ENCODE measurements at regions not wholly inside any gene's neighbourhood (a gene's known extent, or its start where the extent isn't known, plus 50 kb on each side); places are given as distances from the start of the nearest gene placed in this dataset.

DNA sequence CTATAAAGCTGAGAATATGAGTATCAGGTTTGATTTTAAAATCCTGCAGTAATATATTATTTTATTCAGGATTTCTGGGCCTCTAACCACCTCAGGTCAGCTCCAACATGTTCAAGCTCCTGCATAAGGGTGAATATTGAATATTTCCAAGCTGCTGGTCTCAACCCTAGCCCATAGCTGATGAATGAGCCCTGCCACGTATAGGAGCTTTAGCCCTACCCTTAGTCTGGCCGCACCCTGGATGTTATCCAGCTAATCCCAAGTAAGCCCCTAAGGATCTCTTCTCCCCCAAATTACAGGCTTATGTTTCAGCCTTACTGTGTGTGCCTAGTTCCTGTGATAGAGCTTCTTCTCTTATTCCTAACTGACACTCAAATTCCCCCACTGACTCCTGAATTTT, 240.6 kb downstream of the KCTD12 start:
- no peak for ATAC-seq
- H3K4me3 Mint-ChIP-seq = no peak overlapping the region
- peaks cover 26% of the 10 kb centered on the region for H3K27me3 Mint-ChIP-seq
- no peaks in the 10 kb centered on the region for H3K36me3 Mint-ChIP-seq
- H3K27ac Mint-ChIP-seq = no peak overlapping the region
- H3K9me3 Mint-ChIP-seq = no peaks in the 10 kb centered on the region
- H3K4me1 Mint-ChIP-seq = no peaks in the 10 kb centered on the region

DNA sequence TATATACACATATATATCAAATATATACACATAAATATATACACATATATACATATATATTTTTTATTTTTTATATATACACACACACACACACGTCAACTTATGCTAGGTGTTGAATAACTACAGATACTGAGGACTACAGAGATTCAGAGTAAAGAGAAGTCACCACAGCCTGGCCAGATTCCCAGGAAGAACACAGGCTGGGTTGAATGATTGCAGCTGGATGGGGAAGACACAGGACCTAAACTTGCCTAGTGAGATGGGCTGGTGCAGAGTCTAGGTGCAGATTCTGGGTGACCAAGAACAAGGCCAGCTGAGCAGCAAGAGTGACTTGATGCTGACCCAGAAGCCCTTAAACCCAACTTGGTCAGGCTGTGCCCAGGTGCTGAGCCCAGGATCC, 241.3 kb downstream of the KCTD12 start:
- no peak overlapping the region for H3K4me3 Mint-ChIP-seq
- H3K4me1 Mint-ChIP-seq = no peaks in the 10 kb centered on the region
- H3K27ac Mint-ChIP-seq = no peak overlapping the region
- no peaks in the 10 kb centered on the region for H3K36me3 Mint-ChIP-seq
- H3K27me3 Mint-ChIP-seq = peaks cover 22% of the 10 kb centered on the region
- no peaks in the 10 kb centered on the region for H3K9me3 Mint-ChIP-seq
- no peak for ATAC-seq

DNA sequence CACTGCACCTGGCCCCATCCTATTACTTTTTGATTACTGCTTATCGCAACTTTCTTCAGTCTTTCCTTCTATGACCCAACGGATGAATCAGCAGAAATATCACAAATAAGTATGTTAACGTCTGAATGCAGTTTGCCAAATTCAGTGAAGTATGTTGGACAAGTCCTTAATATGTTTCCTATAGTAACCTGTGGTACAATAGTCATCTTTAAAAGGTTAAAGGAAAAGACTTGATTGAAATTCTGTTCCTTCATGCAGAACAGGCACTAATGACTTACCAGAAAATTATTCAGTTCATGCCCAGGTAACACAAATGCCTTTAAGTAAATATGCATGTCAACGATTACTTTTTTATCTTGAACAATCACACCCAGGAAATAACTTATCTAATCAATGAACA, 242.6 kb downstream of the KCTD12 start:
- peaks cover 12% of the 10 kb centered on the region for H3K27me3 Mint-ChIP-seq
- ATAC-seq = no peak
- no peak overlapping the region for H3K4me3 Mint-ChIP-seq
- H3K36me3 Mint-ChIP-seq = no peaks in the 10 kb centered on the region
- no peaks in the 10 kb centered on the region for H3K9me3 Mint-ChIP-seq
- H3K4me1 Mint-ChIP-seq = no peaks in the 10 kb centered on the region
- no peak overlapping the region for H3K27ac Mint-ChIP-seq

DNA sequence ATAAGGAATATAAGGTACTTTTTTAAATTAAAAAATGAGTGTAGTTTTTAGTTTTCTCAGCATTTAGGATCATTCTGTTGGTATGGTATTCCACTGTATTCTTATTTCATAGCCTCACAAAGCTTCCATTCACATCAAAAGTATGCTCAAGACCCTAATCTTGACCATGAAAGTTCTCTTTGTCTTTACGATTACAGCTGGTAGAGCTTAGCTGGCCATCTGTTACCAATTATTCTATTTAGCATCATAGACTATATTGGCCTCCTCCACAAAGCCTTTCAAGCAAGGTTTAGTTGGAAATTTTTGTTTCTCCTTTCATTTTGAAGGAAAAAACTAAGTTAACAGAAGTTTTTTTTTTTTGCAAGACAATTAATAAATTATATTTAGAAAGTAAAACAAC, 245.1 kb downstream of the KCTD12 start:
- no peaks in the 10 kb centered on the region for H3K9me3 Mint-ChIP-seq
- ATAC-seq = no peak
- H3K4me3 Mint-ChIP-seq = no peak overlapping the region
- H3K27ac Mint-ChIP-seq = no peak overlapping the region
- no peaks in the 10 kb centered on the region for H3K4me1 Mint-ChIP-seq
- no peaks in the 10 kb centered on the region for H3K36me3 Mint-ChIP-seq
- H3K27me3 Mint-ChIP-seq = no peaks in the 10 kb centered on the region

DNA sequence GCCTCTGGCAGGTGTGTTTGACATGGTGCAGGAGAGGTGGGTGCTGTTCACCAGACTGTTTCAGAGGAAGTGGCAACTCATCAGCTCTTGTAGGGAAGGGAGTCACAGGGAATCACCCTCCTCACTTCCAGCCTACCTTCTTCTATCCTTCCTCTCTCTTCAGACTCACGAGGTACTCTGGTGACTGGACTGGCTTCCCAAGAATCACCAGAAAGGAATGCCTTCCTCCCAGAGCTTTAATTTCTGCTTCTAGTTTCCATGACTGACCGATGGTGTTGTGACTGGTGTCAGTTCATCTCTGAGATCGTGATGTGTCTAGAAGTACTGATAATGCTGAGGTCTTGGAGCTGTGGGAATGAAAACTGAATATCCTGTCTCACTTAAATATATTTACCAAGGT, 247.3 kb downstream of the KCTD12 start:
- peak; percentile 43 for ATAC-seq
- Mint-ChIP-seq H3K27ac (no peak overlapping the region), H3K4me1 (no peaks in the 10 kb centered on the region), H3K9me3 (no peaks in the 10 kb centered on the region), H3K27me3 (no peaks in the 10 kb centered on the region), H3K4me3 (no peak overlapping the region), H3K36me3 (no peaks in the 10 kb centered on the region)

DNA sequence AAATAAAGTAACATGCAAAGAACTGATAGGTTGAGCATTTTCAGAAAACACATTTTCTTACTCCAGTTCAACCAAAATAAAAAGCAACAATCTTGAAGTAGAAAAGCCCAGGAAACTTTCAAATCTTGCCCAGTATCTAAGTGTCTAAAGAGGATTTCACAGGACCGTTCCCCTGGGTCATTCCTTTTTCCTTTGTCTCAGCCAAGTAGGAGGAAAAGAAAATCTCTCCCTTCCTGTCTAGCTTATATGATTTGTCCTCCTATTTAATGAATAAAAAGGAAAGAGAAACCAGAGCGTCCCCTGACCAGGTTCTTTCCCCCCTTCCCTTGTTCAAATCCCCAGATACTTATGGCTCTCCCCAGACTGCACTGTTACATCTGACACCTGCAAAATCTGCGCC, 248.0 kb downstream of the KCTD12 start:
- no peak overlapping the region for H3K27ac Mint-ChIP-seq
- no peaks in the 10 kb centered on the region for H3K36me3 Mint-ChIP-seq
- H3K4me3 Mint-ChIP-seq = no peak overlapping the region
- H3K27me3 Mint-ChIP-seq = no peaks in the 10 kb centered on the region
- no peaks in the 10 kb centered on the region for H3K4me1 Mint-ChIP-seq
- no peaks in the 10 kb centered on the region for H3K9me3 Mint-ChIP-seq
- ATAC-seq = no peak

DNA sequence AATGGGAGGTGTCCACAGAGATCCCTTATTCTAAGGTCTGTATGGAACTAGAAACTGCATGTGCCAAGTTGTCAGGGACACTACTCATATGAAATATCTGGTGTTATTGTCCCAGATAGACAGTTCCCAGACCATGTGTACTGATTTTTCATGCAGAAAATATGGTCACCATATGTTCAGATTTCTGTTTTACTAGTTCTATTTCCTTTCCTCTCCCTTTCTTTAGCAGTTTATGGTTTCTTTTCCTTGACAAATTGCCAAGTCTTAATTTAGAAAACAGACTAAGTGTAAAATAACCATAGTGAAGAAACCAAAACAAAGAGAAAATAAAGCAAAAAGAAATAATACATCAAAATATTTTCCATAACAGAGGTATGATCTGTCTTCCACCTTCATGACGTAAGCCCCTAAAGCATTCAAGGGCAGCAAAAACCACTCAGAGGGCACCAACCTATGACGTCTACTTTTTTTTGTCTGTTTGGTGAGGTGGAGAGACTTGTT, 248.5 kb downstream of the KCTD12 start:
- no peaks in the 10 kb centered on the region for H3K36me3 Mint-ChIP-seq
- no peak for ATAC-seq
- no peak overlapping the region for H3K4me3 Mint-ChIP-seq
- no peak overlapping the region for H3K27ac Mint-ChIP-seq
- no peaks in the 10 kb centered on the region for H3K27me3 Mint-ChIP-seq
- no peaks in the 10 kb centered on the region for H3K4me1 Mint-ChIP-seq
- H3K9me3 Mint-ChIP-seq = no peaks in the 10 kb centered on the region

DNA sequence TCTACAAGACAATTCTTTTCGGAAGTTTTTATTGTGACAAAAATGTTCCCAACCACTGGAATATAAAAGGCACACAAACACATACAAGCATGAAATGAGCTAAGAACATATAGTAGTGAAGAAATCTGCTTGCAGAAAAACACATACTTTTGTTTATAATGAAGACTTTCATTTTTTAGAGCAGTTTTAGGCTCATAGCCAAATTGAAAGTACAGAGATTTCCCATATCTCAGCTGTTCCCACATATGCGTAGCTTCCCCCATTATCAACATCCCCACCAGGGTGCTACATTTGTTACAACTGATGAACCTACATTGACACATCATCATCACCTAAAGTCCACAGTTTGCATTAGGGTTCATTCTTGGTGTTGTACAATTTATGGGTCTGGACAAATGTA, 249.4 kb downstream of the KCTD12 start:
- H3K27me3 Mint-ChIP-seq = no peaks in the 10 kb centered on the region

DNA sequence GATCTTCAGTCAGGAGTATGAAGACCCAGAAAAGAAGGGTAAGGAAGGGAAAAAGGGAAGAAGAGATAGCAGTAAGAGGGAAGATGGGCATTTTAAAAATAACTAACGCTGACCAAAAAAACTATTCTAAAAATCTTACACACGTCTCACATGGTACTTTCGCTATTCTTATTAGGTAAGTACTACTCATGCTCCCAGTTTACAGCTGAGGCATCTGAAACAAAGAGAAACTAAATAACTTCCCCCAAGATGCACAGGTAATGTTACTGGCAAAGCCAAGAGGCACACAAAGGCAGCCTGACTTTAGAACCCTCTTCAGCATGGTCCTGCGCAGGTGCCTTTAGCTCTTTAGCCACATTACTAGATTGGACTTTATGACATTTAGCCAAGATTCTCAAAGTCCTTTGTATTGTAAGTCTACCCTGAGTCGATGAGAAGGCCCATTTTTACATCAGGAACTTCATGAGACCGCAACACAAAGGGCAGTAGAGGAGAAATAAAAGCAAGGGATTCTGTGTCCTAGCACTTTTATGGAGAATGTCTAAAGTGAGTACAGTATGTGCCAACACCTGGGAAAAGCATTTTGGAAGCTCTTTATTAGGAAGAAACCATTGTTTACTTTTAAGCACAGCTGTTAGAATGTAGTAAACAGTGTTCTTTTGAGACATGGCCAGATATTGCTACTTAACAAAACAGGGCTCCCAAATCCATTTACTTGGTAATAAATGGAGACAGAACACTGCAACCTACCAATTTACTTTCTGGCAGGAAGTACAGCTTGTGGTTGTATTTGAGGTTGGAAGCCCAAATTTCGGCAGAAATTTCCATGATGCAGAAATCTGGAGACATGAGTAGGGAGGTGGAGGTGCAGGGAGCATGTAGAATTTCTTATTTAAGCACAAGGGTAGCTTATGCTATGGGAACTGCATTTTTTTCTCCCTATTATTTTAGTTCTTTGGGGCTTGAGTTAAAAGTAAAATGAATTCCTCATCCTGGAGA, 250.7 kb downstream of the KCTD12 start:
- no peaks in the 10 kb centered on the region for H3K36me3 Mint-ChIP-seq

More for the DNA sequence above, 249.4 kb downstream of the KCTD12 start:
- Mint-ChIP-seq H3K36me3 (no peaks in the 10 kb centered on the region), H3K27ac (no peak overlapping the region), H3K4me3 (no peak overlapping the region), H3K4me1 (no peaks in the 10 kb centered on the region), H3K9me3 (no peaks in the 10 kb centered on the region)
- no peak for ATAC-seq

DNA sequence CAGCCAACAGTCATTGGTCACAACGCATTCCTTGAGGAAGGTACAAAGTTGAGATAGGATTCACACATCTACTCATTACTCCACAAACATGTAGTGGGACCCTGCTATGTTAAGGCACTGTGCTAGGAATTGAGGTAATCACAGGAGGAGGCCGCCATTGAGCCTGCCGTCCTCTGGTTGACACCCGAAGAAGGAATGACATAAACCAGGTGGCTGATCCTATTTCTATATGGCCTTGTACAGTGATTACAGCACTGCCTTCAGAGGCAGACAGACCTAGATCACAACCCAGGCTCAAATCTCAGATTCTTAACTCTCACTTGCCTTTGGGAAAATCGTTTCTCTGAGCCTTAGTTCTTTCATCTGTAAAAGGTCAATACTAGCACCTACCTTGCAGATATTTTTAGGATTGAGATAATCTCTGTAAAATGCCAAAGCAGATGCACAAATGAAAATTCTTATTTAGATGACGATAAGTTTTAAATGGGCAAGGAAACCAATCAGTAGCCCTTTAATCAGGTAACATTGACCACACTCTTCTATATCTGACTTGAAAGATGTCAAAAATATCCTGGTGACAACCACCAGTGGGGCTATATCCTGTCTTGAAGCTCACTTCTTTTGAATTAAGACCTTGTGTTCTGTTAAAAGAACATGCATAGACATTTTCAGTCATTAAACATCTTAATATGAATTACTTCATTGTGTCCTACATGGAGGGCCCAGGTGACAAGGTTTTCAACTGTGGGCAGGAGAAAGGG, 251.6 kb downstream of the KCTD12 start:
- H3K36me3 Mint-ChIP-seq = no peaks in the 10 kb centered on the region
- no peaks in the 10 kb centered on the region for H3K9me3 Mint-ChIP-seq
- H3K4me1 Mint-ChIP-seq = no peaks in the 10 kb centered on the region
- no peaks in the 10 kb centered on the region for H3K27me3 Mint-ChIP-seq
- H3K4me3 Mint-ChIP-seq = no peak overlapping the region
- H3K27ac Mint-ChIP-seq = no peak overlapping the region
- no peak for ATAC-seq

More for the DNA sequence above, 250.7 kb downstream of the KCTD12 start:
- ATAC-seq = no peak
- no peaks in the 10 kb centered on the region for H3K4me1 Mint-ChIP-seq
- H3K9me3 Mint-ChIP-seq = no peaks in the 10 kb centered on the region
- no peak overlapping the region for H3K27ac Mint-ChIP-seq
- no peaks in the 10 kb centered on the region for H3K27me3 Mint-ChIP-seq
- no peak overlapping the region for H3K4me3 Mint-ChIP-seq

DNA sequence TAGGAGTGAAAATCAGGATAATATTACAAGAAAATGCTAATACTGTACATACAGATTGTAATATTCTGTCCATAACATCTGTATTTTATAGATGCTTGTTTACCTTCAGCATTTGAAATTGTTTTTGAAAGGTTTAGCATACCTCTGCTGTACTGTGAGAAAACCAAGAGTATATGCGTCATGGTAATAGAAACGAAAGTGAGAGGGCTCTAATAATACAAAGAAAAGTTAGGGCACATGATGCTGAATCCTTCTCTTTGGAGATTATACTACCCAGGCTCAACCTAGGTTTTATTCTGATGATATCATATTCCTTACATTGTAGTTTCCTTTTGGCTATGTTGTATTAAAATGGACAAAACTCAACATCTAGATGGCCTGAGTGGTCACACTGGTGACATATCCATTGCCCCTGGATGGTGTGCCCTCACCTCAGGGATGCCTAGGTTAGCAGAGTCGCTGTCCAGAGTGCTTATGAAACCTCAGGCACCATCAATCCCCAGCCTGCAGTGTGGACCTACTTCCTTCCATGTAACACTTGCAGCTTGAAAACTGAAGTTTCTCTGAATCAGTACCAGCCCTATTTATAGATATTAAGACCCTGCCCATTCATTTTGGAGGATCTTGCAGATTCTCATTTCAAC, 253.7 kb downstream of the KCTD12 start:
- H3K4me3 Mint-ChIP-seq = no peak overlapping the region
- ATAC-seq = no peak
- no peak overlapping the region for H3K27ac Mint-ChIP-seq
- H3K36me3 Mint-ChIP-seq = no peaks in the 10 kb centered on the region
- no peaks in the 10 kb centered on the region for H3K27me3 Mint-ChIP-seq
- H3K4me1 Mint-ChIP-seq = no peaks in the 10 kb centered on the region
- H3K9me3 Mint-ChIP-seq = peaks cover 4% of the 10 kb centered on the region

DNA sequence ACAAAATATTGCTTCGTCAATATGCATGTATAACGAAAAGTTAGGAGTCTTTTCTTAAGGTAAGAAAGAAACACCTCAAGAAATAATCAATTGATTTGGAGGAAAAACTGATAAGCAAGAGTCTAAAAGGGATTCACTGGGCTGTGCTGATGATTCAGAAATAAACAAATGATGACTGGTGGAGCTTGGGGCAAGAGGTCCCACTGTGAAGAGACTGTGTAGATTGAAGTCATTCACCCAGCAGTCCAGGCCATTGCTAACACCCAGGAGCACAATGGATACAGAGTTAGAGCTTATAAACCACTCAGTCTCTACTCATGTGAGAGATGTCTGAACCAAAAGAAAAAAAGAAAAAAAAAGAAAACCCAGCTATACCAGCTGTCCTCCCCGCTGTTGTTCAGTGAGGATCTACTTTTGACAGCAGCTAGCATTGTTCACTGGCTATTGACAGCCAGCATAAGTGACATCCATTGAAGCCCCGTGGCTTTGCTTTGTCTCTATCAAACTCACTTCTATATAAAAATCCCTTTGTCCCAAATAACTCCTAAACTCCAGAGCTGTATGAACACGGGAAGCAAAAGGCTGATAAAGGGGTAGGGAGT, 255.5 kb downstream of the KCTD12 start:
- no peak for ATAC-seq
- Mint-ChIP-seq H3K27ac (no peak overlapping the region), H3K36me3 (no peaks in the 10 kb centered on the region), H3K9me3 (peaks cover 4% of the 10 kb centered on the region), H3K4me3 (no peak overlapping the region), H3K4me1 (no peaks in the 10 kb centered on the region), H3K27me3 (peaks cover 4% of the 10 kb centered on the region)

DNA sequence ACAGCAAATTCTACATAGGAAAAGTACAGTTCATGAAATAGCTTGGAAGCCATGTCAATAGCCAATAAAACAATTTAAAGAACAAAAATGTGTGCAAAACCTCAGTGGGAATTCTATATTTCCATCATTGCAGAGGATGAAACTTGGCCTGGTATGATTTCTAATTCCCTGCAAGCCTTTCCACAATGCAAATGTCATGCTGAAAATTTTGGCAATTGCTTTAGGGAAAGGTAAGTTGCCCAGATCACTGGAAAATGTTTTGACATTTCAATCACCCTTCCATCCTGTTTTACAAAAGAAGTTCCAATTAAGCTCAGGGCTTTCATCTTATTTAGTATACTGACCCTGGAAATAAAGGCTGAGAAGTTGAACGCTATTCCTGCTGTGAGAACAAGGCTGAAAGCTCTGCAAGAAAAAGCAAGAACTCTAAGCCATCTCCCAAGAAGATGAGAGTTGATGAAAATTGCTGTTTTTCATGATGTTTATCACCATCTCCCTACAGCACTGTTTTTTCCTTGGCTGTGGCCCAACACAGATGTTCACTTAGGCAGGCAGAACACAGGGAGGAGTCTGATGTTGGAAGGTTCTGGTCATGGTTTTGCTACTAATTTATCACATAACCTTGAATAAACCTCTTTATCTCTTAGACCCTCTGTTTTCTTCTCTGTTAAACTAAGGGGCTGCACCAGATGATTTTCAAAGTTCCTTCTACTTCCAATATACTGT, 263.7 kb downstream of the KCTD12 start:
- Mint-ChIP-seq H3K36me3 (no peaks in the 10 kb centered on the region), H3K4me1 (no peaks in the 10 kb centered on the region), H3K9me3 (no peaks in the 10 kb centered on the region), H3K27ac (no peak overlapping the region), H3K27me3 (peaks cover 8% of the 10 kb centered on the region), H3K4me3 (no peak overlapping the region)
- no peak for ATAC-seq

DNA sequence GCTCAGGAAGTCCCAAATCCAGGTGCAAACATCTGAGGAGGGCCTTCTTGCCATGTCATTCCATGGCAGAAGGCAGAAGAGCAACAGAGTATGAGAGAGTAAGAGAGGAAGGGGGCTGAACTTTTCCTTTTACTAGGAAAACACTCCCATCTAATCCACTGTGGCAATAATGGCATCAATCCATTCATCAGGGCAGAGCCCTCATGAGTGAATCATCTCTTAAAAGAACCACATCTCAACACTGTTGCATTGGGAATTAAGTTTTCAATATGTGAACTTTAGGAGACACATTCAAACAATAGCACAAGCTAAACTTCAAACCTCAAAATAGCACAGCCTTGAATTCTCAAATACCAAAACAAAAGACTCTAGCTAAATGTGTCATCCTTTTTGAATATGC, 264.5 kb downstream of the KCTD12 start:
- Mint-ChIP-seq H3K36me3 (no peaks in the 10 kb centered on the region), H3K4me3 (no peak overlapping the region), H3K27me3 (peaks cover 8% of the 10 kb centered on the region), H3K9me3 (no peaks in the 10 kb centered on the region), H3K27ac (no peak overlapping the region), H3K4me1 (no peaks in the 10 kb centered on the region)
- ATAC-seq = no peak
